ENCODE measurements at regions not wholly inside any gene's neighbourhood (a gene's known extent, or its start where the extent isn't known, plus 50 kb on each side); places are given as distances from the start of the nearest gene placed in this dataset.
"Not testable (repeated sequence)": the region's sequence is repeated elsewhere in the genome, so short reads cannot be mapped to it uniquely, and the experiment has no call there.

- ATAC-seq (ENCODE audit: low read depth) = no peak
- Mint-ChIP-seq H3K4me1 (no peaks in the 10 kb centered on the region), H3K4me3 (no peak overlapping the region), H3K27me3 (no peaks in the 10 kb centered on the region), H3K27ac (no peak overlapping the region), H3K36me3 (ENCODE audit: low read depth) (no peaks in the 10 kb centered on the region), H3K9me3 (no peaks in the 10 kb centered on the region)
- no peak for DNase-seq
- POLR2A ChIA-PET = no interaction called here
- no peak for TF ChIP-seq CTCF (IDR thresholded peaks at IDR 0.05)
- intact Hi-C loops (cut with micrococcal nuclease) = no loop called here
- CTCF ChIA-PET = no interaction called here
Measured at GRCh38 chr12:85461127-85461526, 181.1 kb downstream of the ALX1 start.

- intact Hi-C loops (cut with micrococcal nuclease) = no loop called here
- no peaks in the 10 kb centered on the region for H3K27me3 Mint-ChIP-seq
Measured at GRCh38 chr12:85462888-85463287, 182.9 kb downstream of the ALX1 start.

GRCh38 chr12:85466890-85467289 lies 186.9 kb downstream of the ALX1 start:
- Mint-ChIP-seq H3K36me3 (ENCODE audit: low read depth) (no peaks in the 10 kb centered on the region), H3K4me3 (no peak overlapping the region), H3K27ac (no peak overlapping the region), H3K4me1 (peaks cover 14% of the 10 kb centered on the region), H3K27me3 (peaks cover 3% of the 10 kb centered on the region), H3K9me3 (peaks cover 6% of the 10 kb centered on the region)
- no peak for DNase-seq
- ChIA-PET CTCF (no interaction called here), POLR2A (no interaction called here)
- intact Hi-C loops (cut with micrococcal nuclease) = no loop called here
- no peak for ATAC-seq (ENCODE audit: low read depth)
- TF ChIP-seq CTCF (IDR thresholded peaks at IDR 0.05) = no peak

More at GRCh38 chr12:85462888-85463287, 182.9 kb downstream of the ALX1 start:
- Mint-ChIP-seq H3K4me1 (no peaks in the 10 kb centered on the region), H3K9me3 (no peaks in the 10 kb centered on the region), H3K36me3 (ENCODE audit: low read depth) (no peaks in the 10 kb centered on the region), H3K4me3 (no peak overlapping the region), H3K27ac (no peak overlapping the region)
- ChIA-PET CTCF (no interaction called here), POLR2A (no interaction called here)
- DNase-seq (no peak), ATAC-seq (ENCODE audit: low read depth) (no peak)
- TF ChIP-seq CTCF (IDR thresholded peaks at IDR 0.05) = no peak

- peak overlapping the region; percentile 84 for H3K4me3 Mint-ChIP-seq
- CTCF ChIA-PET = interaction anchor here (0.9 to 1.1 kb wide), 4 partner anchors 9 to 452 kb away, joined by 4 to 5 read pairs (median 4); no protein-coding TSS in a partner anchor
Measured at GRCh38 chr12:85468356-85469157, 188.5 kb downstream of the ALX1 start.

GRCh38 chr12:85469158-85470086 lies 189.4 kb downstream of the ALX1 start:
- DNase-seq; H3K27me3 Mint-ChIP-seq; H3K9me3 Mint-ChIP-seq; H3K27ac Mint-ChIP-seq; H3K36me3 Mint-ChIP-seq (ENCODE audit: low read depth); POLR2A ChIA-PET; ATAC-seq (ENCODE audit: low read depth): not testable (repeated sequence)
- H3K4me3 Mint-ChIP-seq = peak overlapping the region; percentile 84
- CTCF ChIA-PET = interaction anchor here (1.0 to 1.1 kb wide), 3 partner anchors 27 to 451 kb away, joined by 4 to 5 read pairs (median 4); no protein-coding TSS in a partner anchor
- peaks cover 14% of the 10 kb centered on the region for H3K4me1 Mint-ChIP-seq
- intact Hi-C loops (cut with micrococcal nuclease) = loop anchor here (2.0 kb wide), 1 partner anchor 403 kb away; no protein-coding TSS in a partner anchor

More at GRCh38 chr12:85468356-85469157, 188.5 kb downstream of the ALX1 start:
- peaks cover 6% of the 10 kb centered on the region for H3K9me3 Mint-ChIP-seq
- H3K36me3 Mint-ChIP-seq (ENCODE audit: low read depth) = no peaks in the 10 kb centered on the region
- POLR2A ChIA-PET = no interaction called here
- peaks cover 3% of the 10 kb centered on the region for H3K27me3 Mint-ChIP-seq
- no peak for TF ChIP-seq CTCF (IDR thresholded peaks at IDR 0.05)
- H3K27ac Mint-ChIP-seq = no peak overlapping the region
- H3K4me1 Mint-ChIP-seq = peaks cover 14% of the 10 kb centered on the region
- intact Hi-C loops (cut with micrococcal nuclease) = loop anchor here (1.0 to 2.0 kb wide), 2 partner anchors 404 to 452 kb away; no protein-coding TSS in a partner anchor
- no peak for DNase-seq
- ATAC-seq (ENCODE audit: low read depth) = peak; percentile 42

GRCh38 chr12:85475277-85475676 lies 195.3 kb downstream of the ALX1 start:
- H3K36me3 Mint-ChIP-seq (ENCODE audit: low read depth); H3K4me1 Mint-ChIP-seq; H3K27me3 Mint-ChIP-seq; H3K4me3 Mint-ChIP-seq; ATAC-seq (ENCODE audit: low read depth); DNase-seq; H3K27ac Mint-ChIP-seq; intact Hi-C loops (cut with micrococcal nuclease); H3K9me3 Mint-ChIP-seq; CTCF ChIA-PET; POLR2A ChIA-PET: not testable (repeated sequence)

Measured in activated B cell treated with CpG ODN at 0.5 μM for 24 hours (primary cell).